CD4-positive, alpha-beta memory T cell (primary cell): ENCODE measurements at regions not wholly inside any gene's neighbourhood (a gene's known extent, or its start where the extent isn't known, plus 50 kb on each side); places are given as distances from the start of the nearest gene placed in this dataset.

Experiments
- CTCF ChIA-PET: fragments of 350-600 bp; sonication (Branson Sonifier 250); formaldehyde crosslinking; loops from one replicate; lab custom pipeline; 2021; ENCODE audit warnings: inconsistent platforms; ENCODE audit not compliant: partially characterized antibody; lab: Charles Lee
- POLR2A ChIA-PET: fragments of 350-600 bp; sonication (Branson Sonifier 250); formaldehyde crosslinking; loops from one replicate; lab custom pipeline; 2021; ENCODE audit not compliant: partially characterized antibody; lab: Charles Lee
- DNase-seq, 5 donors: peaks; one replicate each; pipeline versions ENCODE4 v3.0.0 to v3.0.0-alpha.2; 2020 to 2022; ENCODE audit warnings: mixed read lengths in 1 of 5
- H3K27ac ChIP-seq: one replicate; pipeline ENCODE4 v1.7.0; 2013; ENCODE audit warnings: low read depth, low read length
- H3K27me3 ChIP-seq: 2 replicates; pipeline ENCODE4 v1.7.0; 2013; ENCODE audit warnings: mild to moderate bottlenecking, low read length, moderate library complexity; ENCODE audit not compliant: insufficient read depth
- H3K36me3 ChIP-seq: 2 replicates; pipeline ENCODE4 v1.7.0; 2013; ENCODE audit warnings: mild to moderate bottlenecking, low read length, moderate library complexity; ENCODE audit not compliant: insufficient read depth
- H3K4me1 ChIP-seq: 2 replicates; pipeline ENCODE4 v1.7.0; 2013; ENCODE audit warnings: mild to moderate bottlenecking, low read length, moderate library complexity; ENCODE audit not compliant: insufficient read depth
- H3K4me3 ChIP-seq, 2 donors: one replicate each; pipeline ENCODE4 v1.7.0; 2013; ENCODE audit warnings: low read length in 2 of 2, mild to moderate bottlenecking in 1 of 2
- H3K9me3 ChIP-seq, 2 donors: one replicate each; pipeline ENCODE4 v1.7.0; 2013; ENCODE audit warnings: low read length in 2 of 2, control low read depth in 1 of 2; ENCODE audit not compliant: control insufficient read depth in 1 of 2
- H3K27ac Mint-ChIP-seq, 7 donors: one replicate each; pipeline ENCODE4 v1.8.0; 2020 to 2021; ENCODE audit warnings: mixed read lengths in 7 of 7, mild to moderate bottlenecking in 6 of 7, inconsistent platforms in 3 of 7, moderate library complexity in 3 of 7
- H3K27me3 Mint-ChIP-seq, 2 donors: one replicate each; pipeline ENCODE4 v1.8.0; 2020 to 2021; ENCODE audit warnings: mixed read lengths in 2 of 2
- H3K36me3 Mint-ChIP-seq, 2 donors: one replicate each; pipeline ENCODE4 v1.8.0; 2020 to 2021; ENCODE audit warnings: mixed read lengths in 2 of 2, inconsistent platforms in 1 of 2, mild to moderate bottlenecking in 1 of 2
- H3K4me1 Mint-ChIP-seq, 4 donors: one replicate each; pipeline ENCODE4 v1.8.0; 2020 to 2021; ENCODE audit warnings: mixed read lengths in 4 of 4, mild to moderate bottlenecking in 1 of 4
- H3K4me3 Mint-ChIP-seq, 8 donors: one replicate each; pipeline ENCODE4 v1.8.0; 2020 to 2021; ENCODE audit warnings: mixed read lengths in 8 of 8, mild to moderate bottlenecking in 7 of 8, moderate library complexity in 6 of 8, inconsistent platforms in 3 of 8
- H3K9me3 Mint-ChIP-seq, 8 donors: one replicate each; pipeline ENCODE4 v1.8.0; 2020 to 2021; ENCODE audit warnings: mixed read lengths in 8 of 8, mild to moderate bottlenecking in 5 of 8, inconsistent platforms in 3 of 8, moderate library complexity in 1 of 8
- intact Hi-C: fragments of 100-400 bp; cut with micrococcal nuclease; formaldehyde crosslinking; loops from one replicate; pipeline ENCODE4 v1.15.1; 2023

- ChIA-PET POLR2A (no interaction called here), CTCF (no interaction called here)
- H3K4me3 Mint-ChIP-seq: no peak overlapping the region
Observed at GRCh38 chr9:95653246-95653645, 136.5 kb upstream of the PTCH1 start.

GRCh38 chr9:95650720-95651119 lies 133.9 kb upstream of the PTCH1 start:
- intact Hi-C loops: no loop called here
- no peaks in the 10 kb centered on the region for H3K27me3 Mint-ChIP-seq

More at GRCh38 chr9:95653246-95653645, 136.5 kb upstream of the PTCH1 start:
- Histone ChIP-seq H3K27me3 (no peaks in the 10 kb centered on the region), H3K4me3 (no peak overlapping the region), H3K4me1 (no peaks in the 10 kb centered on the region), H3K36me3 (no peaks in the 10 kb centered on the region), H3K9me3 (no peaks in the 10 kb centered on the region), H3K27ac (no peak overlapping the region)
- Mint-ChIP-seq H3K9me3 (peaks cover 0 to 3% (median 1%) of the 10 kb centered on the region in 8 donors), H3K36me3 (no peaks in the 10 kb centered on the region), H3K4me1 (peaks cover 0 to 4% (median 0%) of the 10 kb centered on the region in 4 donors), H3K27ac (no peak overlapping the region), H3K27me3 (peaks cover 2 to 7% of the 10 kb centered on the region in 2 donors)
- intact Hi-C loops: no loop called here
- no peak for DNase-seq

DNA sequence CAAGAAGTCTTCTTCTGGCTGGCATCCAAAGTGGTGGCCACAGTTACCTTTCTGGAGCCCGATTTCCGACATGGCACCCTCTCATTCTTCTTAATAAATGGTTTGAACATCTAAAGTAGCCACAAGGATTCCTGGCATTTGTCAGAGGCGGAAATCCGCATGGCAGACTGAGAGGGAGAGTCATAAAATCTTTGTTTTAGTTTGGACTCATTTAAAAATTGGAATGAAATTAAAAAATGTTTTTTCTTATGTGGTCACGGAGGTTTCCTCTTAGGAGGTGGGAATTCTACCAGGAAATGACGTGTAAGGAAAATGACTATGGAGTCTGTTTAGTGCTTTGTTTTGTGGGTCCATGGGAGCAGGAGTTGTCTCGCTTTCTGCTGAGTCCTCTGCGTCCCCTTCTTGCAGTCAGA lies 133.0 kb upstream of the PTCH1 start:
- H3K27ac ChIP-seq: no peak overlapping the region
- H3K27me3 ChIP-seq: no peaks in the 10 kb centered on the region
- Mint-ChIP-seq H3K36me3 (no peaks in the 10 kb centered on the region), H3K4me3 (no peak overlapping the region), H3K9me3 (peaks cover 0 to 2% (median 0%) of the 10 kb centered on the region in 8 donors), H3K27ac (no peak overlapping the region), H3K27me3 (no peaks in the 10 kb centered on the region), H3K4me1 (peaks cover 0 to 4% (median 0%) of the 10 kb centered on the region in 4 donors)
- H3K9me3 ChIP-seq: no peaks in the 10 kb centered on the region
- DNase-seq: no peak
- intact Hi-C loops: no loop called here
- ChIA-PET POLR2A (no interaction called here), CTCF (no interaction called here)
- no peaks in the 10 kb centered on the region for H3K36me3 ChIP-seq
- no peaks in the 10 kb centered on the region for H3K4me1 ChIP-seq
- H3K4me3 ChIP-seq: no peak overlapping the region

More at GRCh38 chr9:95650720-95651119, 133.9 kb upstream of the PTCH1 start:
- no peaks in the 10 kb centered on the region for H3K36me3 Mint-ChIP-seq
- peak overlapping the region in 1 of 7 donors; percentile 29 for H3K27ac Mint-ChIP-seq
- H3K9me3 Mint-ChIP-seq: peaks cover 0 to 2% (median 0%) of the 10 kb centered on the region in 8 donors
- Histone ChIP-seq H3K27ac (no peak overlapping the region), H3K4me3 (no peak overlapping the region), H3K36me3 (no peaks in the 10 kb centered on the region), H3K4me1 (no peaks in the 10 kb centered on the region), H3K27me3 (no peaks in the 10 kb centered on the region), H3K9me3 (no peaks in the 10 kb centered on the region)
- DNase-seq: no peak
- CTCF ChIA-PET: no interaction called here
- H3K4me1 Mint-ChIP-seq: peaks cover 0 to 4% (median 0%) of the 10 kb centered on the region in 4 donors
- H3K4me3 Mint-ChIP-seq: no peak overlapping the region
- POLR2A ChIA-PET: interaction anchor here (0.7 kb wide), 1 partner anchor 595 kb away, joined by 3 read pairs; no protein-coding TSS in a partner anchor

GRCh38 chr9:95648225-95648624 lies 131.5 kb upstream of the PTCH1 start:
- Histone ChIP-seq H3K36me3 (no peaks in the 10 kb centered on the region), H3K4me3 (no peak overlapping the region), H3K9me3 (no peaks in the 10 kb centered on the region), H3K27ac (no peak overlapping the region), H3K27me3 (no peaks in the 10 kb centered on the region), H3K4me1 (no peaks in the 10 kb centered on the region)
- CTCF ChIA-PET: no interaction called here
- peaks cover 0 to 4% (median 0%) of the 10 kb centered on the region in 4 donors for H3K4me1 Mint-ChIP-seq
- no peaks in the 10 kb centered on the region for H3K36me3 Mint-ChIP-seq
- H3K4me3 Mint-ChIP-seq: no peak overlapping the region
- peak overlapping the region in 1 of 7 donors; percentile 54 for H3K27ac Mint-ChIP-seq
- POLR2A ChIA-PET: no interaction called here
- intact Hi-C loops: no loop called here
- H3K27me3 Mint-ChIP-seq: peaks cover 1 to 2% of the 10 kb centered on the region in 2 donors
- DNase-seq: no peak
- H3K9me3 Mint-ChIP-seq: peaks cover 0 to 3% (median under 1%) of the 10 kb centered on the region in 8 donors

- peaks cover 1 to 2% of the 10 kb centered on the region in 2 donors for H3K27me3 Mint-ChIP-seq
- H3K27ac ChIP-seq: no peak overlapping the region
- ChIA-PET POLR2A (no interaction called here), CTCF (no interaction called here)
- H3K4me3 Mint-ChIP-seq: no peak overlapping the region
- H3K4me1 Mint-ChIP-seq: no peaks in the 10 kb centered on the region
- no peaks in the 10 kb centered on the region for H3K9me3 ChIP-seq
- H3K4me3 ChIP-seq: no peak overlapping the region
- H3K27ac Mint-ChIP-seq: no peak overlapping the region
- H3K36me3 ChIP-seq: no peaks in the 10 kb centered on the region
- no peak for DNase-seq
- intact Hi-C loops: no loop called here
- no peaks in the 10 kb centered on the region for H3K4me1 ChIP-seq
- peaks cover 0 to 4% (median under 1%) of the 10 kb centered on the region in 8 donors for H3K9me3 Mint-ChIP-seq
- no peaks in the 10 kb centered on the region for H3K36me3 Mint-ChIP-seq
- H3K27me3 ChIP-seq: no peaks in the 10 kb centered on the region
Observed at GRCh38 chr9:95645992-95646391, 129.2 kb upstream of the PTCH1 start.

GRCh38 chr9:95645579-95645978 lies 128.8 kb upstream of the PTCH1 start:
- Histone ChIP-seq H3K4me1 (no peaks in the 10 kb centered on the region), H3K27ac (no peak overlapping the region), H3K4me3 (no peak overlapping the region), H3K27me3 (no peaks in the 10 kb centered on the region), H3K36me3 (no peaks in the 10 kb centered on the region), H3K9me3 (no peaks in the 10 kb centered on the region)
- no peak overlapping the region for H3K4me3 Mint-ChIP-seq
- DNase-seq: no peak
- CTCF ChIA-PET: no interaction called here
- intact Hi-C loops: no loop called here
- H3K4me1 Mint-ChIP-seq: no peaks in the 10 kb centered on the region
- H3K36me3 Mint-ChIP-seq: no peaks in the 10 kb centered on the region
- H3K27me3 Mint-ChIP-seq: peaks cover 1 to 2% of the 10 kb centered on the region in 2 donors
- POLR2A ChIA-PET: no interaction called here
- H3K9me3 Mint-ChIP-seq: peaks cover 0 to 4% (median under 1%) of the 10 kb centered on the region in 8 donors
- no peak overlapping the region for H3K27ac Mint-ChIP-seq

GRCh38 chr9:95644377-95644776 lies 127.6 kb upstream of the PTCH1 start:
- H3K4me3 ChIP-seq: no peak overlapping the region
- peaks cover 2 to 4% of the 10 kb centered on the region in 2 donors for H3K27me3 Mint-ChIP-seq
- H3K9me3 ChIP-seq: no peaks in the 10 kb centered on the region
- H3K4me3 Mint-ChIP-seq: peak overlapping the region in 1 of 8 donors; percentile 17
- ChIA-PET POLR2A (no interaction called here), CTCF (no interaction called here)
- H3K36me3 ChIP-seq: no peaks in the 10 kb centered on the region
- H3K4me1 Mint-ChIP-seq: no peaks in the 10 kb centered on the region
- DNase-seq: no peak
- no peaks in the 10 kb centered on the region for H3K36me3 Mint-ChIP-seq
- H3K4me1 ChIP-seq: no peaks in the 10 kb centered on the region
- H3K27ac ChIP-seq: no peak overlapping the region
- H3K27ac Mint-ChIP-seq: no peak overlapping the region
- peaks cover 0 to 6% (median under 1%) of the 10 kb centered on the region in 8 donors for H3K9me3 Mint-ChIP-seq
- H3K27me3 ChIP-seq: no peaks in the 10 kb centered on the region
- intact Hi-C loops: no loop called here
